A673 (cell line): ENCODE measurements at regions not wholly inside any gene's neighbourhood (a gene's known extent, or its start where the extent isn't known, plus 50 kb on each side); places are given as distances from the start of the nearest gene placed in this dataset.

ENCODE experiments used
- EZH2 ChIP-seq: fragments of 200-600 bp; sonication (generic); IDR thresholded peaks from 2 replicates; pipeline ENCODE4 v1.6.1; 2017; ENCODE audit warnings: borderline replicate concordance, low read depth, mild to moderate bottlenecking, mixed read lengths, antibody characterized with exemption, low read length; ENCODE audit not compliant: poor library complexity, severe bottlenecking
- TF ChIP-seq, protein P1 (sequence below): fragments of 300-800, 200-600 bp; sonication (generic); conservative IDR thresholded peaks from 2 replicates; pipeline ENCODE4 v1.5.1; 2017; ENCODE audit warnings: low read depth, mild to moderate bottlenecking, antibody characterized with exemption, low read length, moderate library complexity, mixed read lengths

DNA sequence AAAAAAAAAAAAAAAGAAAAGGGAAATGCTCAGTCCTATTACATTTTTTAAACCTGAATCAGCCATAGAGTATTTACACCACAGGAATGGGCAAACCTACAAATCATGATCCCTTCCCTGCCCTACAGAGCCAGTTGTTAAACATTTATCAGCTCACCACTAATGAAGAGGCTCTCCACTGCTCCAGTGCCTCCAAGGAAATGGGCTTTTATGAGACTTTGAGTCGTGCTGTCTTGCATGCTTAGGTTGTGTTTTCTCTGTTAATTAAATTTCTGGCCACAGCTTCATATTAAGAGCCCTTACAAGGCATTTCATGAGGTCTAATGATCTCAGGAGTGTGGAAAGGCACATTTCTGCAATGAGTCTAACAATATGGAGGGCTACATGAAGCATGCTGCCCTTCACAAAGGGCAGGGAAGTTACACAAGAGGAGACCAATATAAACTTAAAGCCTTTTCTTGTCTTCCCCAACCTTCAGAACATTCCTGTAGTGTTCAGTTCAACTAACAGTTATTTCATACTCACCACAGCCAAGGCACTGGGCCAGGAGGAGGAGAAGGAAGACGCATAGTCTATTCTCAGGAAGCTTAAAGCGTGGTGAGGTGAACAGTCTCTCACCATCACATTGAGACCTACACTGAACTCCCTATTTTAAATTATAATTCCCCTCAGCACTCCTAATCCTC is 140.1 kb upstream of the ABCA1 start:
- no peak for TF ChIP-seq EZH2
- TF ChIP-seq, protein P1, sequence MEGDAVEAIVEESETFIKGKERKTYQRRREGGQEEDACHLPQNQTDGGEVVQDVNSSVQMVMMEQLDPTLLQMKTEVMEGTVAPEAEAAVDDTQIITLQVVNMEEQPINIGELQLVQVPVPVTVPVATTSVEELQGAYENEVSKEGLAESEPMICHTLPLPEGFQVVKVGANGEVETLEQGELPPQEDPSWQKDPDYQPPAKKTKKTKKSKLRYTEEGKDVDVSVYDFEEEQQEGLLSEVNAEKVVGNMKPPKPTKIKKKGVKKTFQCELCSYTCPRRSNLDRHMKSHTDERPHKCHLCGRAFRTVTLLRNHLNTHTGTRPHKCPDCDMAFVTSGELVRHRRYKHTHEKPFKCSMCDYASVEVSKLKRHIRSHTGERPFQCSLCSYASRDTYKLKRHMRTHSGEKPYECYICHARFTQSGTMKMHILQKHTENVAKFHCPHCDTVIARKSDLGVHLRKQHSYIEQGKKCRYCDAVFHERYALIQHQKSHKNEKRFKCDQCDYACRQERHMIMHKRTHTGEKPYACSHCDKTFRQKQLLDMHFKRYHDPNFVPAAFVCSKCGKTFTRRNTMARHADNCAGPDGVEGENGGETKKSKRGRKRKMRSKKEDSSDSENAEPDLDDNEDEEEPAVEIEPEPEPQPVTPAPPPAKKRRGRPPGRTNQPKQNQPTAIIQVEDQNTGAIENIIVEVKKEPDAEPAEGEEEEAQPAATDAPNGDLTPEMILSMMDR: no peak
